ENCODE measurements at regions not wholly inside any gene's neighbourhood (a gene's known extent, or its start where the extent isn't known, plus 50 kb on each side); places are given as distances from the start of the nearest gene placed in this dataset.

GRCh38 chr1:79792219-79792930 is 785.8 kb upstream of the ADGRL4 start:
- Mint-ChIP-seq H3K27ac (no peak overlapping the region), H3K9me3 (ENCODE audit: low read depth) (peaks cover 19% of the 10 kb centered on the region), H3K27me3 (no peaks in the 10 kb centered on the region), H3K36me3 (ENCODE audit: insufficient read depth) (peaks cover 2% of the 10 kb centered on the region), H3K4me3 (ENCODE audit: low read depth) (no peak overlapping the region), H3K4me1 (ENCODE audit: low read depth) (no peaks in the 10 kb centered on the region)
- no peak for DNase-seq (ENCODE audit: low spot score, unreplicated experiment)
- TF ChIP-seq, protein P1, sequence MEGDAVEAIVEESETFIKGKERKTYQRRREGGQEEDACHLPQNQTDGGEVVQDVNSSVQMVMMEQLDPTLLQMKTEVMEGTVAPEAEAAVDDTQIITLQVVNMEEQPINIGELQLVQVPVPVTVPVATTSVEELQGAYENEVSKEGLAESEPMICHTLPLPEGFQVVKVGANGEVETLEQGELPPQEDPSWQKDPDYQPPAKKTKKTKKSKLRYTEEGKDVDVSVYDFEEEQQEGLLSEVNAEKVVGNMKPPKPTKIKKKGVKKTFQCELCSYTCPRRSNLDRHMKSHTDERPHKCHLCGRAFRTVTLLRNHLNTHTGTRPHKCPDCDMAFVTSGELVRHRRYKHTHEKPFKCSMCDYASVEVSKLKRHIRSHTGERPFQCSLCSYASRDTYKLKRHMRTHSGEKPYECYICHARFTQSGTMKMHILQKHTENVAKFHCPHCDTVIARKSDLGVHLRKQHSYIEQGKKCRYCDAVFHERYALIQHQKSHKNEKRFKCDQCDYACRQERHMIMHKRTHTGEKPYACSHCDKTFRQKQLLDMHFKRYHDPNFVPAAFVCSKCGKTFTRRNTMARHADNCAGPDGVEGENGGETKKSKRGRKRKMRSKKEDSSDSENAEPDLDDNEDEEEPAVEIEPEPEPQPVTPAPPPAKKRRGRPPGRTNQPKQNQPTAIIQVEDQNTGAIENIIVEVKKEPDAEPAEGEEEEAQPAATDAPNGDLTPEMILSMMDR (IDR thresholded peaks at IDR 0.05; ENCODE audit: unreplicated experiment) = no peak

GRCh38 chr1:79791488-79792218 is 785.1 kb upstream of the ADGRL4 start:
- TF ChIP-seq, protein P1 (IDR thresholded peaks at IDR 0.05; ENCODE audit: unreplicated experiment) = no peak
- H3K4me1 Mint-ChIP-seq (ENCODE audit: low read depth) = no peaks in the 10 kb centered on the region
- H3K4me3 Mint-ChIP-seq (ENCODE audit: low read depth) = no peak overlapping the region
- no peak overlapping the region for H3K27ac Mint-ChIP-seq
- H3K9me3 Mint-ChIP-seq (ENCODE audit: low read depth) = peaks cover 19% of the 10 kb centered on the region
- peaks cover 2% of the 10 kb centered on the region for H3K36me3 Mint-ChIP-seq (ENCODE audit: insufficient read depth)
- DNase-seq (ENCODE audit: low spot score, unreplicated experiment) = no peak
- H3K27me3 Mint-ChIP-seq = no peaks in the 10 kb centered on the region

GRCh38 chr1:79790950-79791349 is 784.4 kb upstream of the ADGRL4 start:
- Mint-ChIP-seq H3K9me3 (ENCODE audit: low read depth) (peaks cover 19% of the 10 kb centered on the region), H3K27ac (no peak overlapping the region), H3K4me1 (ENCODE audit: low read depth) (no peaks in the 10 kb centered on the region), H3K36me3 (ENCODE audit: insufficient read depth) (peaks cover 2% of the 10 kb centered on the region), H3K27me3 (no peaks in the 10 kb centered on the region), H3K4me3 (ENCODE audit: low read depth) (no peak overlapping the region)
- TF ChIP-seq, protein P1 (IDR thresholded peaks at IDR 0.05; ENCODE audit: unreplicated experiment) = no peak
- DNase-seq (ENCODE audit: low spot score, unreplicated experiment) = no peak

DNA sequence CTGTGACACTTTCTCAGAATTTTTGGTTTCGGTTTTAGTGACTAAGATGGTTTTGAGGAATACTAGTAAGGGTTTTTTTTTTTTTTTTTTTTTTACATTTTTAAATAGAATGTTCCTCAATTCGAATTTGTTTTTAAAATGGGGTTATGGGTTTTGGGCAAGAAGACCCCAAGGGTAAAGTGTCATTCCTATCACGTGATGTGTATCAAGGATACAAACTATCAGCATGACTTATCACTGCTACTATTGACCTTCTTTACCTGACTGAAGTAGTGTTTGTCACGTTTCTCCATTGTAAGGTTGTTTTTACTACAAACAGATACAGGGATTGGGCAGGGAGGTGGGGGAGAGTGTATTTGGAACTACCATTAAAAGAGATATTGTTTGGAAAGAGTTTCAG is 781.1 kb upstream of the ADGRL4 start:
- H3K36me3 Mint-ChIP-seq (ENCODE audit: insufficient read depth) = no peaks in the 10 kb centered on the region
- H3K27me3 Mint-ChIP-seq = no peaks in the 10 kb centered on the region
- no peak for DNase-seq (ENCODE audit: low spot score, unreplicated experiment)
- TF ChIP-seq, protein P1 (IDR thresholded peaks at IDR 0.05; ENCODE audit: unreplicated experiment) = no peak
- H3K4me3 Mint-ChIP-seq (ENCODE audit: low read depth) = no peak overlapping the region
- H3K9me3 Mint-ChIP-seq (ENCODE audit: low read depth) = peaks cover 3% of the 10 kb centered on the region
- no peak overlapping the region for H3K27ac Mint-ChIP-seq
- no peaks in the 10 kb centered on the region for H3K4me1 Mint-ChIP-seq (ENCODE audit: low read depth)

DNA sequence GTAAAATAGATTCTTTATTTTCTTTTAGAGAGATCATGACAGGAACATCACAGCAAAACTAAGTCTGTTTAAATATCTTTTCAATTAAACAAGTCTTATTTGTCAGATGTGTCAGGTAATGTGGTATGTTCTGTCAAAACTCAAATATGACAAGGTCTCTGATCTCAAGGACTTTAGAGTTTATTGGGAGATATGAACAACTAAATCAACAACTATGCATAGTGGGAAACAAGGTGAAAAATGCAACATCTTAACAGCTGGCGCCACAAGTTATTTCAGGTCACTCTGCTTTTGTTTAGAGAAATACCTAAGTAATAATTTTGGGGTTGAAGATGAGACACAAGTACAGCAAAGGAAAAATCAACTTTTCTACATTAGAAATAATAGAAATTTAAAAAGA is 779.4 kb upstream of the ADGRL4 start:
- TF ChIP-seq, protein P1 (IDR thresholded peaks at IDR 0.05; ENCODE audit: unreplicated experiment) = no peak
- Mint-ChIP-seq H3K9me3 (ENCODE audit: low read depth) (peaks cover 3% of the 10 kb centered on the region), H3K4me1 (ENCODE audit: low read depth) (no peaks in the 10 kb centered on the region), H3K4me3 (ENCODE audit: low read depth) (no peak overlapping the region), H3K27ac (no peak overlapping the region), H3K27me3 (no peaks in the 10 kb centered on the region), H3K36me3 (ENCODE audit: insufficient read depth) (no peaks in the 10 kb centered on the region)
- no peak for DNase-seq (ENCODE audit: low spot score, unreplicated experiment)
